Right ventricle myocardium inferior (tissue), 1 donor: ENCODE measurements at regions not wholly inside any gene's neighbourhood (a gene's known extent, or its start where the extent isn't known, plus 50 kb on each side); places are given as distances from the start of the nearest gene placed in this dataset.

Source experiments
- ATAC-seq: fragments of 200-7000 bp; cut with Tn5 transposase; one replicate; pipeline ENCODE4 v1.9.1; 2020; ENCODE audit warnings: mild to moderate bottlenecking, moderate library complexity
- DNase-seq: peaks from one replicate; pipeline ENCODE4 v3.0.0; 2021; ENCODE audit errors: missing footprints
- intact Hi-C: fragments of 100-400 bp; cut with DNase I; formaldehyde crosslinking; loops from one replicate; pipeline ENCODE4 v1.11.0; 2022
- donor health status: DM: no; HTN: yes; CAD: no; lungs with severe emphysema.

DNA sequence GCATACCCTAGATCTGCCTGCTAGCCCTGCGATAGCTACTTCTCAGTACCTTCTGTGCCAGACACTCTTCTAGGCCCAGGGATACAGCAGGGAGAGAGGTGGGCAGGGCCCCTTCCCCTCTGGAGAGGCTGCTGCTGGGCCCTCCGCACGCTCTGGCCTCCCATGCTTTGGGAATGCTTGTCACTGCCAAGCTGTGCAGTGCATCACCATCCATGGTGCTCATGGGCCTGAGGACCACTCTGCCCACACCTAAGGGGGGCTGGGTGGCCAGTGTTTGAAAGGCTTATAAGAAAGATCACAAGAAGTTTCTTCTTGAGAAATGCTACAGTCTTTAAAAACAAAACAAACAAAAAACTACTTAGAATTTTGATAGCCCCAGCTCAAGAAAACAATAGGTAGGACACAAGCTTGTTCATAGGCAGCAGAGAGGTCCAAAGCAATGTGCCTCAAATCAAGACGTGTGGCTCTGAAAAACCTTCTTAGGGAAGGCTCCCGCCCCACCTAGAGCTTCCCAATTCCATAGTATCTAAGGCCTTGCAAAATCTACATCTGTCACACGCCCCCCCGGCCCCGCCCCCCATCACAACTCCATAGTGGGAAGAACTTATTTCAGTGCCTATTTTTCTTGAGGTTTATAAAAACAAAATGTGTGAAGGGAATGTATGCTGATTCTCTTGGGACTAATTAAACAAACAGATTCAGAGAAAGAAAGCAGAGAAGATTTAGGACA lies 145.8 kb downstream of the TM9SF2 start:
- intact Hi-C loops, result no loop called here
- no peak for ATAC-seq

DNA sequence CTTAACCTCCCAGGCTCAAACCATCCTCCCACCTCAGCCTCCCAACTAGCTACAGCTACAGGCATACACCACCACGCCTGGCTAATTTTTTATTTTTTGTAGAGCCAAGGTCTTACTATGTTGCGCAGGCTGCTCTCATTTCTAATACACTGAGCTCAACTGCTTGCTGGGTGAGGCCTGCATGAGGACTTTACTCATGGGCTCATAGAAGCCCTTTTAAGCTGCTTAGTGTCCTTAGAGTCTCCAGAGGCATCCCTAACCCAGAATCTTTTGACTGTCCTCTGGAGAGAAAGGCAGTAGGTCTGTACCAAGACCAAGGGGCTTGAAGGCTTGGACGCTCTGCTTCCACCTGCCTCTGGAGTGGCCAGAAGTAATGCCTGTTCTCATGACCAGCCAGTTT lies 141.6 kb downstream of the TM9SF2 start:
- ATAC-seq, result no peak
- intact Hi-C loops, result no loop called here
- DNase-seq, result no peak

More for the DNA sequence above, 145.8 kb downstream of the TM9SF2 start:
- DNase-seq, result no peak

DNA sequence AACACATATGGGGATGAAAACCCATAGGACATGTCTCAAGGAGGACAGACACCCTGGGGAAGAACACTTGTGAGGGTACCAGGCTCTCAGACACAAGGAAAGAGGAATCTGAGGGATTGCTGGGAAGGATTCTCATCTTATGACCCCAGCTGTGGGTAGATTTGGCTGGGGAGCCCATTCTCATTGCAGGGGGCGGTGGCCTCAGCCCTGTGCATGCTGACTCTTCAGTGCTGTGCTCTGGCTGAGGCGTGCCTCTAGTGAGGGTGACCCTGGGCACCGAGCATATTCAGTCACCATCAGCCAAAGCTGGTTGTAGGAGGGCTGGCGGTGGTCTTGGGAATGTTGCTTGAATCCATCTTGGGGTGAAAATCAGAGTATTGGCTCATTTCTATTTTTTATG lies 140.7 kb downstream of the TM9SF2 start:
- DNase-seq (no peak), ATAC-seq (no peak)
- intact Hi-C loops, result no loop called here

DNA sequence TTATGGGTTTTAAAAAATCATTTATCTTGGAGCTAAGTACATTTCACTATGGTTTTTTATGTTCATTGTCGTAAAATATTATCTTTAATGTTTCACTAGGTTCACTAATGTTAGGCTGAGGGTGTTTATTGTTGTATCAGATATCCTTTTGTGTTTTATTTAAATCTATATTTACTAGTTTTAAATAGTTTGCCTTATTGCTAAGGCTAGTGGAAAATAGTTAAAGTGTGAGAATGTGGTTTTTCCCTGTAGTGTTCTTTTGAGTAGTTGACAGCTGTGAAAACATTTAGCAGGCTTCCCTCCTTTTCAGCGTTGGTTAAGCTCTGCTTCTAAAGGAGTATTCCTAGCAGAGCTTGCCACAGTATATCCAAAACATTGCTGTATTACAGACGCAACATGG lies 139.0 kb downstream of the TM9SF2 start:
- intact Hi-C loops, result no loop called here
- ATAC-seq, result no peak
- DNase-seq, result no peak

DNA sequence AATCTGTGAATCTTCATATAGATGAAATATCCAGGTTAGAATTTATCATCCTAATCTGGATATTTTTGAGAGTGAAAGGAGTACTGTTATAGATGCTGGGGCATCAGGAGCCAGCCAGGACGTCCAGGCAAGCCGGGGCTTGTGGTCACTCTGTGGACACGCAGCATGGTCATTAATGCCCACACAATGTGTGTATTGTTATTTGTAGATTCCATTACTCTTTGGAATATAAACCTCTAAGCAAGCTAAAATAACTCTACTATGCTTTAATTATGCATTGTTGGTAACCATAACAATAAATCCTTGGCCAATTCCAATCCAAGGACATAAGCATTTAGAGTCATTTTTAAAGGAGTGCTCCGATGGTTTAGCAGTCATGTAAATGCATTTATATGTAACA lies 137.9 kb downstream of the TM9SF2 start:
- intact Hi-C loops, result no loop called here
- DNase-seq, result no peak
- ATAC-seq, result no peak

DNA sequence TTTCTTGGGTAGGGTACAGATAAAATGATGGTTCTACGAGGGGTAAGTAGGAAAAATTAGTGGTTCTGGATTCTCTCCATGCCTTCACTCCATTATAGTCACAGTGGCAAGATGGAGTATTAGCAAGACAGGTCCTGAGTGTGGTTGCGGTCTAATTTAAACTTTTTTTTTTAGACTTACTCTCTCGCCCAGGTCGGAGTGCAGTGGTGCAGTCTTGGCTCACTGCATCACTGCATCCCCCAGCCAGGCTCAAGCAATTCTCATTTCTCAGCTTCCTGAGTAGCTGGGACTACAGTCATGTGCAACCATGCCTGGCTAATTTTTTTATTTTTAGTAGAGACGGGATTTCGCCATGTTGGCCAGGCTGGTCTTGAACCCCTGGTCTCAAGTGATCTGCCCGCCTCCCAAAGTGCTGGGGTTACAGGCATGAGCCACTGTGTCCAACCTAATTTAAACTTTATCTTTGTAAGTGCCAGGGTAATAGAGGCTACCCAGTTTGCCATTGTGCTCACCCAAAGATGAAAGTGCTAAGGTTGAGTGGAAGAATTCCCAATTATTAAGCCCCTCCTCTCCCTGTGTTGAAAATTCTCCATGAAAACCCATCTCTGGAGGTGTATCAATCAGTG lies 135.6 kb downstream of the TM9SF2 start:
- DNase-seq (no peak), ATAC-seq (no peak)
- intact Hi-C loops, result no loop called here

DNA sequence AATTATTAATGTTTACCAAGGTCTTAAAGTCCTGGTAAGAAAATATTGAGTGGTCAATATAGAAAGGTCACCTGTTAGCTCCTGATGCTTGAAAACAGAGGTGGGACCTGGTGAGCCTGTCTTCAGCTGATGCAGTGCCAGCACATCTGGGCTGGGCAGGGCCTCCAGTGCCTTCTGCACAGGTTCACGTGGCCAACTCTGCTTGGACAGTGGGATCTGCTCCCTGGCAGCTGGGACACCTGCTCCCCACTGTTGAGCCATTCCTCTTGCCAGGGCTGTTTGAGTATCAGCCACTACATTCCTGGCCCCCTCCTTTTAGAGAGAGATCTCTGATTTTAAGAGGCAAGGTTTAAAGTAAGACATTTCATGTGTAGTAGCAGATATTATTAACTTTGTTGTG lies 135.0 kb downstream of the TM9SF2 start:
- no peak for ATAC-seq

DNA sequence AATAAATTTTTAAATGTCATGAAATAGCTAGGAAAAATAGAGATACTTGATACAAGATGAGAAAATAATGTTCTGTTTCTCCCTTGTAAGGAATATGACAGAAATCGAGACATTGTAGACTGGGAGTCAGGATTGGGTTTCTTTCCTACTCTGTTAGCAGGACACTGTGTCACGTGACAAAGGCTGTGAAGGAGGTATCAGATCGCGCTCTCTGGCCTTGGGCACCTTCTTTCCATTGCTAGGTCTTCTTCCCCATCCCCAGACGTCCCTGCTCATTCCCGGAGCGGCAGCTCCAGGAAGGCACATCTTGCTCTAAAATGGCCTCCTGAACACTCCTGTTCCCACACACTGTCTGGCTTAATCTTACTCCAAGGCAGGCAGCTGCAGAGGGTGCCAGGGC lies 133.4 kb downstream of the TM9SF2 start:
- intact Hi-C loops, result no loop called here
- DNase-seq, result no peak
- ATAC-seq, result no peak

More for the DNA sequence above, 135.0 kb downstream of the TM9SF2 start:
- DNase-seq, result no peak
- intact Hi-C loops, result no loop called here

DNA sequence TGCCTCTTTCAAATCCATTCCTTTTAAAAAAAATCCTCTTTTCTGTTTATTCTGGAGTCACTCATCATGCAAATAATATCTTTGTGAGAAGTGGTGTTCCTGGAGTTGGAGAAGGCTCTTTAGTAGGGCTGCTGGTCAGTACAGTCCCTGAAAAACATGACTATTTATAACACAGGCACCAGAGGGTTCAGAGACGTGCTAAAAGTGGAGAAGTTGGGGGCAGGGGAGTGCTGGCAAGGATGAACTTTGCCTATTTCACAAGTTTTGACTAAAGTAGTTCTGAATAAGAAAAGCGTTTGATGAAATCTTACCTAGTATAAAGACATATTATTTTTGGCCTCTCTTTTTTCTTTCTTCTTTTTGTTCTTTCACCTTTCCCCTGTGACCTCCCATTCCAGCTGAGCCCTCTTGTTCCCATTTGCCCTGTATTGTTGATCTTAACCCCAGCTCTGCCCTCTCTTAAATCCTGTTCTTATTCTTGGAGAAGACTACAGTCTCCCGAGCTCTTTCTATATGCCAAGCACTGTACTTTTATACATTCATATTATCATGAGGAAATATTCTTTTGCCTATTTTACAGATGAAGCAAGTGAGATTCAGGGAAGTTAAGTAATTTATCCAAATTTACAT lies 129.1 kb downstream of the TM9SF2 start:
- intact Hi-C loops, result no loop called here
- DNase-seq (no peak), ATAC-seq (peak; percentile 70)

DNA sequence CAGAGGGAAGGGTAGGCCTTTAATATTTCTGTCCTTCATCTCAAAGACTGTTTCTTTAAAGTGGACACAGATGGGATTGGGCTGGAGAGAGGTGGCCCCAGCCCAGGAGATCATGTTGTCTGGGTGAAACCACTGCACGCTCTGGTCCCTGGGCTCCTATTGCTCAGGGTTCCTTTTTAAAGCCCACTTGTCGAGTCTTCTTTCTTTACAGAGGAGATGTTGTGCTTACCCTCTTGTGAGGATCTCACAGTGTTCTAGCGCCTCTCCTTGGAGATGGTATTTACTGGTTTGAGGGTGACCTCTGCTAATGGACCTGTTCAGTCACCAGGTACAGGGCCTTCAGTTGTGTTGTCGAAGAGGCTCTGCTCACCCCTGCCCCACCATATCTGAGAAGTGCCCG lies 128.4 kb downstream of the TM9SF2 start:
- DNase-seq (no peak), ATAC-seq (no peak)
- intact Hi-C loops, result no loop called here

DNA sequence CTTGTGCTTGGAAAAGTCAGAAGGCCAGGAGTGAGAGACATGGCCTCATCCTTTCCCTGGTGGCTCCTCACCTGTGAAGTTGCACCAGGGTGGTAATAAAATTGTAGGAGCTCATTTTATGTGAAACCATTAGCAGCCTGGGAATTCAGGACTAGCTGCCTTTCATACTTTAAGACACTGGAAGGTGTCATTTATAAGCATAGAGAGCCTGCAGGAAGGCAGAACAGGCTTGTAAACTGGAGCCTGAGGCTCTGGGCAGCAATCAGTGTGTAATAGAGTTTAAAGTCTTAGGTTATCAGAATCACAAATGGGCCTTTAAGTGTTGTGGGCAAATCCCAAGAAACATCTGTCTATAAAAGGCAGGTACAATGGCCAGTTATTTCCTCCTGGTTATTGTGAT lies 127.2 kb downstream of the TM9SF2 start:
- DNase-seq, result no peak
- no peak for ATAC-seq
- intact Hi-C loops, result no loop called here

DNA sequence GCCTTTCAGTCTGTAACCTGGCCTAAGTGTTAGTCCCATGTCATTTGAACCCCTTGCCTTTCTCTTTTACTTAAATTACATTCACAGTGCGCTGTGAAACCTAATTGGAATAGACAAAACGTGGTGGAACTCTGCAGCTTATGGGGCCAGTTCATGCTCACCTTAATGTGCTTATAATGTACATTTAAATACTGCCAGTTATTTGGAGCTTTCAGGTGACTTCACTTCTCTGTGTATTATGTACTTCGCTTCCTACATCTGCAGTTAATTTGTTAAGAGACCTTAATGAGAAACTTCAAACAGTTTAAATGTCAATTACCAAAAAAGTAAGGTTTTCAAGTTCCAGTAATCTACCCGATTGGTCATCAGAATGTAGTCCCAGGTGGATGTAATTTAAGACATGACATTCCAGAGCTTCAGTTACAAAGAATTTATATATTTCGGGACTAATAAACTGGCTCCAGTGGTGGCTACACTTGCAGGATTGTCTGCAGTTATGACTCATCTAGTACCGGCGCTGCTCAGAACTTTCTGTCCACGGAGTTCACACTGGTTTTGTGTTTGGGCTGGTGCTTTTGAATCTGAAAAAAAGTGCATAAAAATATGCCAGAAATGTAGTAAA lies 125.3 kb downstream of the TM9SF2 start:
- DNase-seq (no peak), ATAC-seq (peak; percentile 71)
- intact Hi-C loops, result no loop called here

DNA sequence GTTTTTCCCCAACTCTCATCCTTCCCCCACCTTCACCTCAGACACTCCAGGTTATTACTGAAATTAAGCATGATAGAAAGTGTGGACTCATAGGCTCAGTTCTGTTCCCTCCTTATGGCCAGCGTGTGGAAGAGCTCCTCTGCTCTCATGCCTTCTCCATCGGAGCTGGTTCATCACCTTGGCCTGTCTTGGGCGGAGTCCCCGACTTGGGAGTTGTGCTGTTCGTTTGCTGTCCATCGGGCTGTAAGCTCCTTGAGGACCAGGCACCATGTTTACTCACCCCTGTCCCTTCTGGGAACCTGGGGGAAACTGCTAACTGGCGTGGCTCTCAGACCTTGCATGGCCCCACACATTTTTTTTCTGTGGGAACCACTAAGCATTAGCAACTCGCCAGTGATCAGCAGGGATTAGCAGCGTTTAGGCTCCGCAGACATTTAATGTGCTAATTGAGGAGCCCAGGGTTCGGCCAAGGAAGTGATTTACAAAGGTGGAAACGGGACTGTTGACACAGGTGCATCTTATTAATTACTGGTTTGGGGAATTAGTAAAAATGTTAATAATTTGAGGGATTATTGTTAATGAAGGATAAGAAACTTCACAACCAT lies 123.8 kb downstream of the TM9SF2 start:
- ATAC-seq, result no peak
- intact Hi-C loops, result no loop called here
- no peak for DNase-seq

DNA sequence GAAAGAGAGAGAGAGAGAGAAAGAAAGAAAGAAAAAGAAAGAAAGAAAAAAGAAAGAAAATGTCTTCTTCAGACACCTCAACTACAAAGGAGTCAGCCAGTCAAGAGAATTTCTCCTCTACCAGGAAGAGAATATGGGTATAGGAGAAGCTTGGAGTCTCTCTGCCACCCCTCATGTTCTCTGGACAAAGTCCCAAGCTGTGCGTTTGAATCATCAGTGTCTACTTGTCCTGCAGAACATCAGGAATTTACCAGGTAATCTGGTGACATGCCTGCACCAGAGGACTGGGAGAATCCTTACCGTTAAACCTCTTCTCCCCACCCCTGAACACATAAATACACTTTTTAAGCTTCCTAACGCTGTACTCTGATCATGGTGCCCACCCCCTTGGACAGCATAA lies 119.5 kb downstream of the TM9SF2 start:
- intact Hi-C loops, result no loop called here
- ATAC-seq (no peak), DNase-seq (no peak)

DNA sequence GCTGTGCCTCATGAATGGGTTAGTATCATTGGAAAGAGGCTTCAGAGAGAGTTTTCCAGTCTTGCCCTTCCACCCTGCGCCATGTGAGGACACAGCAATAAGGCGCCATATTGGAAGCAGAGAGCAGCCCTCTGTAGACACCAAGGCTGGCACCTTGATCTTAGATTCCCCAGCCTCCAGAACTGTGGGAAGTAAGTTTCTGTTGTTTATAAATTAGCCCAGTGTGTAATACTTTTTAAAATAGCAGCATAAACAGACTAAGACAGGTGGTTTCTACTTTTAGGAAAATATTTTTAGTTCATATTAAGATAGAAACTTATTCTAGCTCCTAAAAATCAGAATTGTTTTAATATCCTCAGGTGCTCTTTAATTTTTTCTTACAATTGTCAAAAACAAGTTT lies 117.9 kb downstream of the TM9SF2 start:
- DNase-seq, result no peak
- ATAC-seq, result no peak
- intact Hi-C loops, result no loop called here

DNA sequence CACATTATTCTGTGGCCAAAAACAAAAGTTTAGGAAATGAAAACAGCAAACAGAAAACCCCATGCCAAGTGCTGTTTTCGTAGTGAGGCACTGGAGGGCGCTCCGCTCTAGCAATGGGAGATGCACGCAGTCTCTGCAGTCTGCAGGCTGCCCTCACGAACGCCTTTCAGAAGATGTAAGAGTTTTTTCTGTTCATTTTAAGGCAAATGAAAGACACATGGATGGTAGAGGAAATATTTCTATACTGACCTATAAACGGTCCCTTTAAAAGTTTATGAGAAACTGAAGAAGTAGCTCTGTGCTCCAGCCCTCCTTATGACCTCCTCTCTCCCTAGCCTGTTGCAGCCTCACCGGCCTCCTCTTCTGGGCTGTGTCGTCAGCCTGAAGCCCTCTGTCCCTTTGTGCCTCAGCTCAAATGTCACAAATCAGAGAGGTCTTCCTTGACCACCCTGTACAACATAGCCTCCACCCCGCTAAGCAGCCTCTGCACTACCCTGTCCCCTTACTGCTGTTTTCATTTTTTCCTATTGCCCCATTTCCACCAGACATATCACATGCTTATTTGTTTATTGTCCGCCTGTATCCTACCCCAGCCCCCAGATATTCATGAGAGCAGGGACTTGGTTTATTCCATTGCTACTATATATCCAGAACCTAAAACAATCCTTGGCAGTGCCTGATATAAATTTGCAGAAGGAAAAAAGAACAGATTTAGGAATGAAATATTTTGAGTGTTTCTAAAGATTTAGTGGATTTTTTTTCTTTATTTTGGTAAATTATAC lies 116.4 kb downstream of the TM9SF2 start:
- DNase-seq (no peak), ATAC-seq (peak; percentile 42)
- intact Hi-C loops, result no loop called here

DNA sequence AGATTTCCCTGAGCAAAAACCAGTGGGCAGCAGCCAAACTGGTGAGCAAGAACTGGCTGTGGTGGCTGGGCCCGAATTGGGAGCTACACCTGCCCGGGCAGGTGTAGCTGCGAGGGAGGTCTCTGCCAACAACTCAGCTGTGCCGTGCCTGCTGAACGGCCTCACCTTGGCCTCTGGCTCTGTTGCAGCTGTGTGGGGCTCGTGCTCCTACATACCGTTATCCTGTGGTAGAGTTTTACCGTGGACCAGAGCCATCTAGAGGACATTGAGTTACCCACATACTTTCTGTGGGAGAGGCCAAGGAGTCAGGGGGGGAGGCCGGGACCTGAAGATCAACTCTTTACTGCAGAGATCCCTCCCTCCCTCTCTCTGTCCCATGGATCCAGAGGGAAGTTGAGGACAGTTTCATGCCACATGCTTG lies 113.2 kb downstream of the TM9SF2 start:
- DNase-seq (no peak), ATAC-seq (no peak)
- intact Hi-C loops, result no loop called here
